ENCODE measurements at regions not wholly inside any gene's neighbourhood (a gene's known extent, or its start where the extent isn't known, plus 50 kb on each side); places are given as distances from the start of the nearest gene placed in this dataset.

DNA sequence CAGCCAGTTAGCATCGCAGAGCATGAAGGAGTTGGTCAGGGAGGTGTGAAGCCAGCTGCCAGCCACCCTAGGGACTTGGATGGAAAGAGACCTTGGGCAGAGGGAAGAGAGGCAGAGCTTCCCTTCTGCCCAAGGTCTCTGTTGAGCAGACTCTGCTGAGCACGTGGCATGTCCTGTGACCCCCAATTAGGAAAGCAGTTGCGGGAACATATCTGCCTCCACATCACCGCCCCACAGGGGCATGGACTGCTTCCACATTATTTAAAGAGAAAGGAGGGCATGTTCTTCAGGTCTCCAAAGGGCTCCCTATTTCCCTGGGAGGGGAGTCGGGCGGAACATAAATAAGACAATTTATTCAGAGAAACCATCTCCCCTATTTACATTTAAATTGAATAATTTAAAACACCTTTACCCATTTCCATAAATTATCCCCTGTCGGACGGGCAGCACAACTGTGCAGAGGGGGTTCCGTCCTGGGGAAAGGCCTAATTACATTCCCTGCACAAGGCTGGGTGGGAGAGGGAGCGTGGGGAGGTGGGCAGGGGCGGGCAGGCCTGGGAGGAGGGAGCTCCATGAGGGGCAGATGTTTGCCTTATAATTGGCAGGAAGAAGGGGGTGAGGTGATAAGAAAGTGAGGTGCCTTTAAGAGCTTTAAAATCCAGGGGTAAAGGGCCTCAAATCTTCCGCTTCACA lies 88.8 kb upstream of the THY1 start:
- TF ChIP-seq POLR2A (IDR thresholded peaks at IDR 0.05) (no peak), CTCF (IDR thresholded peaks at IDR 0.05) (no peak)
